ENCODE measurements at regions not wholly inside any gene's neighbourhood (a gene's known extent, or its start where the extent isn't known, plus 50 kb on each side); places are given as distances from the start of the nearest gene placed in this dataset.

GRCh38 chr18:41745166-41746049, 209.6 kb upstream of the PIK3C3 start:
- Histone ChIP-seq H3K9me3 (no peaks in the 10 kb centered on the region), H3K36me3 (no peaks in the 10 kb centered on the region), H3K27ac (no peak overlapping the region), H3K4me1 (no peaks in the 10 kb centered on the region), H3K4me3 (no peak overlapping the region), H3K27me3 (replicated peaks in 1 of 7) (peaks cover 0 to 8% (median 0%) of the 10 kb centered on the region in 7 donors)
- intact Hi-C loops (cut with DNase I; ENCODE audit: low total_unique reads), result no loop called here
- WGBS, 5 donors, result 35 to 40% (median 39%) methylated on average over 5 of the region's 5 CpGs
- DNase-seq, result no peak
- TF ChIP-seq CTCF (IDR thresholded peaks at IDR 0.05 in 8 of 11, conservative IDR thresholded peaks at IDR 0.05 in 3 of 11), result peak in 5 of 11 experiments; percentile 9 to 39 (median 15)
- TF ChIP-seq POLR2AphosphoS5 (IDR thresholded peaks at IDR 0.05), result no peak

- WGBS, 5 donors, result 52 to 75% (median 68%) methylated on average over 6 of the region's 6 CpGs
- intact Hi-C loops (cut with DNase I; ENCODE audit: low total_unique reads), result no loop called here
- Histone ChIP-seq H3K27ac (no peak overlapping the region), H3K4me3 (no peak overlapping the region), H3K27me3 (replicated peaks in 1 of 7) (peaks cover 0 to 8% (median 0%) of the 10 kb centered on the region in 7 donors), H3K4me1 (no peaks in the 10 kb centered on the region), H3K9me3 (no peaks in the 10 kb centered on the region), H3K36me3 (no peaks in the 10 kb centered on the region)
- no peak for DNase-seq
- TF ChIP-seq CTCF (IDR thresholded peaks at IDR 0.05 in 8 of 11, conservative IDR thresholded peaks at IDR 0.05 in 3 of 11) (no peak), POLR2AphosphoS5 (IDR thresholded peaks at IDR 0.05) (no peak), POLR2A (IDR thresholded peaks at IDR 0.05) (no peak)
Measured at GRCh38 chr18:41744421-41745030, 210.5 kb upstream of the PIK3C3 start.

GRCh38 chr18:41737218-41737617, 217.8 kb upstream of the PIK3C3 start:
- Histone ChIP-seq H3K36me3 (no peaks in the 10 kb centered on the region), H3K27me3 (replicated peaks in 1 of 7) (no peaks in the 10 kb centered on the region), H3K27ac (no peak overlapping the region), H3K9me3 (no peaks in the 10 kb centered on the region), H3K4me3 (no peak overlapping the region), H3K4me1 (no peaks in the 10 kb centered on the region)
- DNase-seq, result no peak
- WGBS, 5 donors, result 66 to 81% (median 74%) methylated on average over 1 of the region's 1 CpG
- TF ChIP-seq CTCF (IDR thresholded peaks at IDR 0.05 in 8 of 11, conservative IDR thresholded peaks at IDR 0.05 in 3 of 11), result no peak
- no peak for TF ChIP-seq POLR2AphosphoS5 (IDR thresholded peaks at IDR 0.05)
- no peak for TF ChIP-seq POLR2A (IDR thresholded peaks at IDR 0.05)
- intact Hi-C loops (cut with DNase I; ENCODE audit: low total_unique reads), result no loop called here

- Histone ChIP-seq H3K4me3 (no peak overlapping the region), H3K4me1 (no peaks in the 10 kb centered on the region), H3K36me3 (no peaks in the 10 kb centered on the region), H3K27ac (no peak overlapping the region), H3K27me3 (replicated peaks in 1 of 7) (no peaks in the 10 kb centered on the region), H3K9me3 (no peaks in the 10 kb centered on the region)
- intact Hi-C loops (cut with DNase I; ENCODE audit: low total_unique reads), result no loop called here
- 75 to 97% (median 84%) methylated on average over 1 of the region's 1 CpG for WGBS, 5 donors
- TF ChIP-seq POLR2A (IDR thresholded peaks at IDR 0.05) (no peak), CTCF (IDR thresholded peaks at IDR 0.05 in 8 of 11, conservative IDR thresholded peaks at IDR 0.05 in 3 of 11) (no peak), POLR2AphosphoS5 (IDR thresholded peaks at IDR 0.05) (no peak)
- no peak for DNase-seq
Measured at GRCh38 chr18:41734917-41735316, 220.1 kb upstream of the PIK3C3 start.
